ENCODE measurements at regions not wholly inside any gene's neighbourhood (a gene's known extent, or its start where the extent isn't known, plus 50 kb on each side); places are given as distances from the start of the nearest gene placed in this dataset.

DNA sequence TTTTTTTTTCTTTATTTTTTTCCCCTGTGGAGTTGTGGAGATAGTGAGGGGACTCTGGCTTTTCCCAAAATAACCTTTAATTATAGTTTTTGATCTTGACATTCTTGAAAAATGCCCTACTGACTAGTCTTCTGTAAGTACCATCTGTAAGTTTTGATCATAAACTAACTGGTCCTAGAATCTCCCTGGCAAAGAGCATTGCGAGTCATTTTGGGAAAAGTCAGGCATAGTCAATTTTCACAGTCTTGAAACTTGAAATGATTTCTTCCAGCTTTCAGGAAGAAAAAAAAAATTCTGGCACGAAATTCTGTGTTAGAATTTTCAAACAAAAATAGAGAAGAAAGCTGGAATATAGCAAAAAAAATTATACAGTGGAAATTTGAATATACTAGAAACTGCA lies 181.2 kb upstream of the SNX7 start (continued):
- TF ChIP-seq, protein P1, sequence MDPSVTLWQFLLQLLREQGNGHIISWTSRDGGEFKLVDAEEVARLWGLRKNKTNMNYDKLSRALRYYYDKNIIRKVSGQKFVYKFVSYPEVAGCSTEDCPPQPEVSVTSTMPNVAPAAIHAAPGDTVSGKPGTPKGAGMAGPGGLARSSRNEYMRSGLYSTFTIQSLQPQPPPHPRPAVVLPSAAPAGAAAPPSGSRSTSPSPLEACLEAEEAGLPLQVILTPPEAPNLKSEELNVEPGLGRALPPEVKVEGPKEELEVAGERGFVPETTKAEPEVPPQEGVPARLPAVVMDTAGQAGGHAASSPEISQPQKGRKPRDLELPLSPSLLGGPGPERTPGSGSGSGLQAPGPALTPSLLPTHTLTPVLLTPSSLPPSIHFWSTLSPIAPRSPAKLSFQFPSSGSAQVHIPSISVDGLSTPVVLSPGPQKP (IDR thresholded peaks at IDR 0.05; ENCODE audit: low read depth, low read length), result no peak
- TF ChIP-seq BHLHE40 (IDR thresholded peaks at IDR 0.05; ENCODE audit: low read depth, low read length) (no peak), FOSL2 (IDR thresholded peaks at IDR 0.05) (no peak), FOSL2 (CRISPR knock-in tag; IDR thresholded peaks at IDR 0.05) (no peak), RFX5 (IDR thresholded peaks at IDR 0.05) (no peak), HDAC2 (IDR thresholded peaks at IDR 0.05) (no peak), EHMT2 (IDR thresholded peaks at IDR 0.05; ENCODE audit: low read depth) (no peak)

DNA sequence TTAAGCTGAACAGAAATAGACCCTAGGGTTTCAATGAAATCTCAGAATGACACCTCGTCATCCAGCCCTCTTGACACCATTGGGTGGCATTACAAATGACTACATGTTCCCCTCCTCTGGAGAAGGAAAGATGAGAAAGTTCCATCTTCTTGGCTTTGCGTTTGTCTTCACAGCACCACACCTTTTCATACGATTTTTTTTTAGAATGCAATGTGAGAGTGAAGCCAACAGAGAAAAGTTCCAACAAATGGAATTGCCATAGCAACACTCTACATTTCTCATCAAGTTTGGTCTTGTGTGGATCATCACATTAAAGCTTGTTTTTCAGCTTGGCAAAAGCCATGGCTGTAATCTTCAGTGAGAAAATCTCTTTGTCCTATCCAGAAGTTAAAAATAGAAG lies 183.4 kb upstream of the SNX7 start:
- no peak overlapping the region for H3K27ac ChIP-seq
- no peaks in the 10 kb centered on the region for H3K9me3 ChIP-seq
- DNase-seq (ENCODE audit: low read depth in 1 of 2, low spot score in 1 of 2) (no peak), ATAC-seq (no peak), FAIRE-seq (no peak)
- no peak overlapping the region for H3K4me2 ChIP-seq
- CTCF ChIA-PET, result no interaction called here
- no peak for TF ChIP-seq MAZ (IDR thresholded peaks at IDR 0.05; ENCODE audit: borderline replicate concordance, low read depth, low read length)
- TF ChIP-seq JUNB (IDR thresholded peaks at IDR 0.05), result no peak
- TF ChIP-seq, protein P2, sequence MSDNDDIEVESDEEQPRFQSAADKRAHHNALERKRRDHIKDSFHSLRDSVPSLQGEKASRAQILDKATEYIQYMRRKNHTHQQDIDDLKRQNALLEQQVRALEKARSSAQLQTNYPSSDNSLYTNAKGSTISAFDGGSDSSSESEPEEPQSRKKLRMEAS (IDR thresholded peaks at IDR 0.05), result no peak
- no peak for TF ChIP-seq KDM1A (IDR thresholded peaks at IDR 0.05; ENCODE audit: low read depth)
- no peak for TF ChIP-seq TFCP2L1 (CRISPR knock-in tag; IDR thresholded peaks at IDR 0.05)
- no peak for TF ChIP-seq JUN (IDR thresholded peaks at IDR 0.05)
- no peak for TF ChIP-seq KDM5A (IDR thresholded peaks at IDR 0.05)
- TF ChIP-seq RFX5 (IDR thresholded peaks at IDR 0.05), result no peak
- no peak for TF ChIP-seq HOXB13 (CRISPR knock-in tag; IDR thresholded peaks at IDR 0.05; ENCODE audit: low read depth)
- TF ChIP-seq CEBPB (IDR thresholded peaks at IDR 0.05), result no peak
- TF ChIP-seq RAD21 (conservative IDR thresholded peaks at IDR 0.05 in 1 of 2, IDR thresholded peaks at IDR 0.05 in 1 of 2), result no peak
- no peak for TF ChIP-seq MAFK (IDR thresholded peaks at IDR 0.05; ENCODE audit: partially characterized antibody)
- TF ChIP-seq ZSCAN20 (CRISPR knock-in tag; IDR thresholded peaks at IDR 0.05), result no peak
- WGBS (ENCODE audit: missing lambda C conversion rate), result 56% methylated on average over 3 of the region's 3 CpGs
- POLR2A ChIA-PET, result no interaction called here
- H3K4me1 ChIP-seq, result no peaks in the 10 kb centered on the region
- H3K4me3 ChIP-seq, result no peak overlapping the region

DNA sequence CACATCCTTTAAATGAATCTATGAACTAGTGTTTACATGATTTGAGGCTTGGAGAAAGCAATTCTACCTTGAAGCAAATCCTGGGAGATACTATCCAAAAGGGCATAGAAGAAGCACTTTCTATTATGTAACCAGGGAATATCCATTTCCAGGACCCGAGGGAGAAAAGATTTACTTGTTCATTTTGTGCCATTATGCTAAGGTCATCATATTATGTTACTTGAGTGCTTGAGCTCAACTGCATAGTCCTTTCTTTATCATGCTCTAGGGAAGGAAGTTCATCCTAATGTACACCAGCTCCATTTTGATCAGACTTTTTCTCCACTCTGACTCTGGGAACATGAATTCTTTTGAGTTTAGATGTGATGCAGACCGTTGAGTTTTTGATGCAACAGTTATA lies 188.6 kb upstream of the SNX7 start:
- ATAC-seq (no peak), FAIRE-seq (no peak), DNase-seq (ENCODE audit: low read depth in 1 of 2, low spot score in 1 of 2) (no peak)
- Histone ChIP-seq H3K4me1 (peaks cover 6% of the 10 kb centered on the region; the same call in 1 of the 3 replicates), H3K27ac (no peak overlapping the region), H3K4me3 (no peak overlapping the region), H3K4me2 (no peak overlapping the region), H3K9me3 (no peaks in the 10 kb centered on the region)
- POLR2A ChIA-PET, result no interaction called here
- no peak for TF ChIP-seq NPAS2 (CRISPR knock-in tag; IDR thresholded peaks at IDR 0.05; ENCODE audit: borderline replicate concordance)
- peak; percentile 55 for TF ChIP-seq MAFK (IDR thresholded peaks at IDR 0.05; ENCODE audit: partially characterized antibody)
- CTCF ChIA-PET, result no interaction called here
- 40% methylated on average over 2 of the region's 2 CpGs for whole genome bisulfite sequencing (ENCODE audit: missing lambda C conversion rate)

DNA sequence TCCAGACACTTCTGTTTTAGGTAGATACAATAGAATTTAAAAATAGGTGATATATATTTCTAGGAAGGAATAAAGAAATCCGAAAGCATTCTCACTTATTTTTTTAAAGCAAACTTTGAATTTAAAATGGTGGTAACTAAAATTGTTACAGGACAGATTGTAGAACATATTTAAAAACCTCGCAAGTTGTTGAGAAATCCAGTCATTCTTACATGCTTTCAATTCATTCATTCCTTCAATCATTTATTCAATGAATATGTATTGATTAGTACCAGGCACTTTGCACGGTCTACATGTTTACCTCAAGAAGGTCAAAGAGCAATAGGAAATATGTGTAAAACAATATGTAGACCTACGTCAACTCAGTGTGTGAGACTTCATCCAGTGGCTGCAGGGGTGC lies 189.9 kb upstream of the SNX7 start:
- no peak overlapping the region for H3K4me2 ChIP-seq
- no peak for DNase-seq (ENCODE audit: low read depth in 1 of 2, low spot score in 1 of 2)
- H3K27ac ChIP-seq, result no peak overlapping the region
- ChIA-PET CTCF (no interaction called here), POLR2A (no interaction called here)
- no peaks in the 10 kb centered on the region for H3K9me3 ChIP-seq
- no peak for ATAC-seq
- H3K4me3 ChIP-seq, result no peak overlapping the region
- 88% methylated on average over 4 of the region's 4 CpGs for whole genome bisulfite sequencing (ENCODE audit: missing lambda C conversion rate)
- H3K4me1 ChIP-seq, result peaks cover 16% of the 10 kb centered on the region; the same call in 2 of the 3 replicates
- TF ChIP-seq CHD2 (IDR thresholded peaks at IDR 0.05; ENCODE audit: low read length, partially characterized antibody) (no peak), SREBF2 (IDR thresholded peaks at IDR 0.05) (no peak), TP53 (CRISPR knock-in tag; IDR thresholded peaks at IDR 0.05) (no peak), ZC3H11A (IDR thresholded peaks at IDR 0.05) (no peak), RFX5 (IDR thresholded peaks at IDR 0.05) (no peak), HOXA7 (CRISPR knock-in tag; IDR thresholded peaks at IDR 0.05) (no peak), GATA3 (IDR thresholded peaks at IDR 0.05; ENCODE audit: borderline replicate concordance) (no peak), MAZ (IDR thresholded peaks at IDR 0.05; ENCODE audit: borderline replicate concordance, low read depth, low read length) (no peak), RCOR1 (IDR thresholded peaks at IDR 0.05; ENCODE audit: low read depth, low read length) (no peak), MYC (IDR thresholded peaks at IDR 0.05; ENCODE audit: borderline replicate concordance, low read length) (no peak), ZSCAN20 (CRISPR knock-in tag; IDR thresholded peaks at IDR 0.05) (no peak), SMC3 (IDR thresholded peaks at IDR 0.05) (no peak)
- TF ChIP-seq, protein P3, sequence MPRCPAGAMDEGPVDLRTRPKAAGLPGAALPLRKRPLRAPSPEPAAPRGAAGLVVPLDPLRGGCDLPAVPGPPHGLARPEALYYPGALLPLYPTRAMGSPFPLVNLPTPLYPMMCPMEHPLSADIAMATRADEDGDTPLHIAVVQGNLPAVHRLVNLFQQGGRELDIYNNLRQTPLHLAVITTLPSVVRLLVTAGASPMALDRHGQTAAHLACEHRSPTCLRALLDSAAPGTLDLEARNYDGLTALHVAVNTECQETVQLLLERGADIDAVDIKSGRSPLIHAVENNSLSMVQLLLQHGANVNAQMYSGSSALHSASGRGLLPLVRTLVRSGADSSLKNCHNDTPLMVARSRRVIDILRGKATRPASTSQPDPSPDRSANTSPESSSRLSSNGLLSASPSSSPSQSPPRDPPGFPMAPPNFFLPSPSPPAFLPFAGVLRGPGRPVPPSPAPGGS (IDR thresholded peaks at IDR 0.05), result no peak
- TF ChIP-seq, protein P4, sequence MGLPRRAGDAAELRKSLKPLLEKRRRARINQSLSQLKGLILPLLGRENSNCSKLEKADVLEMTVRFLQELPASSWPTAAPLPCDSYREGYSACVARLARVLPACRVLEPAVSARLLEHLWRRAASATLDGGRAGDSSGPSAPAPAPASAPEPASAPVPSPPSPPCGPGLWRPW (IDR thresholded peaks at IDR 0.05), result no peak
- no peak for FAIRE-seq
